Fibroblast of mammary gland (primary cell): ENCODE measurements at regions not wholly inside any gene's neighbourhood (a gene's known extent, or its start where the extent isn't known, plus 50 kb on each side); places are given as distances from the start of the nearest gene placed in this dataset.
"Not testable (repeated sequence)": the region's sequence is repeated elsewhere in the genome, so short reads cannot be mapped to it uniquely, and the experiment has no call there.

Experiments used
- DNase-seq: peaks from one replicate; pipeline ENCODE4 v3.0.0-alpha.2; 2010; ENCODE audit warnings: low read depth
- H3K4me3 ChIP-seq: 2 replicates; pipeline ENCODE4 v1.5.1; 2011; ENCODE audit warnings: low read depth, mild to moderate bottlenecking, low read length, moderate library complexity; ENCODE audit not compliant: control insufficient read depth
- TF ChIP-seq, protein P1 (sequence below): conservative IDR thresholded peaks from 2 replicates; pipeline ENCODE4 v1.5.1; 2011; ENCODE audit warnings: low read depth, low read length, inconsistent platforms; ENCODE audit not compliant: control insufficient read depth, insufficient read depth

DNA sequence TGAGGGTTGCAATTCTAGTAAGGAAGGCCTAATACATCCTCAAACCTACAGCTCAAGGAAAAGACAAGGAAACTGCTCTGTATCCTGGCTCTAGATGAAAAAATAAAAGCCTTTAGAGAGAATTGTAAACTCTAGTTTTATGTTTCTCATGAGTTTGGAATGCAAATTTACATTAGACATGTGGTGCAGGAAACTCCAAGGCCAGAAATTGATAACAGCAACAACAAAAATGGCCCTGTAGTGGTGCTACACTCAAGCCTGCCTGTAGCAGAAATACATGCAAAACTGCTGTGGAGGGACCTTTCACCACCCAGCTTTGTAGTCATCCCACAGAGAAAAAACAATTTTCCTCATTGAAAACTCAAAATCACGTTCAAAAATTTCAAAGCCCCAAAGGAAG lies 546.7 kb upstream of the LRRN3 start:
- no peak overlapping the region for H3K4me3 ChIP-seq
- TF ChIP-seq, protein P1, sequence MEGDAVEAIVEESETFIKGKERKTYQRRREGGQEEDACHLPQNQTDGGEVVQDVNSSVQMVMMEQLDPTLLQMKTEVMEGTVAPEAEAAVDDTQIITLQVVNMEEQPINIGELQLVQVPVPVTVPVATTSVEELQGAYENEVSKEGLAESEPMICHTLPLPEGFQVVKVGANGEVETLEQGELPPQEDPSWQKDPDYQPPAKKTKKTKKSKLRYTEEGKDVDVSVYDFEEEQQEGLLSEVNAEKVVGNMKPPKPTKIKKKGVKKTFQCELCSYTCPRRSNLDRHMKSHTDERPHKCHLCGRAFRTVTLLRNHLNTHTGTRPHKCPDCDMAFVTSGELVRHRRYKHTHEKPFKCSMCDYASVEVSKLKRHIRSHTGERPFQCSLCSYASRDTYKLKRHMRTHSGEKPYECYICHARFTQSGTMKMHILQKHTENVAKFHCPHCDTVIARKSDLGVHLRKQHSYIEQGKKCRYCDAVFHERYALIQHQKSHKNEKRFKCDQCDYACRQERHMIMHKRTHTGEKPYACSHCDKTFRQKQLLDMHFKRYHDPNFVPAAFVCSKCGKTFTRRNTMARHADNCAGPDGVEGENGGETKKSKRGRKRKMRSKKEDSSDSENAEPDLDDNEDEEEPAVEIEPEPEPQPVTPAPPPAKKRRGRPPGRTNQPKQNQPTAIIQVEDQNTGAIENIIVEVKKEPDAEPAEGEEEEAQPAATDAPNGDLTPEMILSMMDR: no peak
- no peak for DNase-seq

DNA sequence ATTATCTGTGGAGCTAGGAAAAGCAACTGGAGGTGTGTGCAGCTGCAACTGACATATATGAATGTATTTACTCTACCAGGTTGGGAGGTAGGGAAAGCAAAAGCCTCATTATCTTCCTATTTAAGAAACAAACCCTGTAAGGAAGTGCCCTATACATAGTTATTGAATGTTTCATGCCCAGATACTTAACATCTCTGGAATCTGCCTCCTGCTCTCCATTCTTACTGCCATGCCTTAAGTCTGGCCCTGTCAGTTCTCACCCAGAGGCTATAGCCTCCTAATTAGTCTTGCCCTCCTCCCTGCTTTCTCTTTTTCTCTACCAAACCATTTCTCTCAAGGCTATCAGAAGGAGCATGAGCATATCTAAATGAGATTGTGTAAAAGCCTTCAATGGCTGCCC lies 542.6 kb upstream of the LRRN3 start:
- DNase-seq: no peak
- H3K4me3 ChIP-seq: no peak overlapping the region
- TF ChIP-seq, protein P1: no peak

GRCh38 chr7:110557136-110557535 lies 533.8 kb upstream of the LRRN3 start:
- H3K4me3 ChIP-seq: no peak overlapping the region
- TF ChIP-seq, protein P1: no peak
- no peak for DNase-seq

DNA sequence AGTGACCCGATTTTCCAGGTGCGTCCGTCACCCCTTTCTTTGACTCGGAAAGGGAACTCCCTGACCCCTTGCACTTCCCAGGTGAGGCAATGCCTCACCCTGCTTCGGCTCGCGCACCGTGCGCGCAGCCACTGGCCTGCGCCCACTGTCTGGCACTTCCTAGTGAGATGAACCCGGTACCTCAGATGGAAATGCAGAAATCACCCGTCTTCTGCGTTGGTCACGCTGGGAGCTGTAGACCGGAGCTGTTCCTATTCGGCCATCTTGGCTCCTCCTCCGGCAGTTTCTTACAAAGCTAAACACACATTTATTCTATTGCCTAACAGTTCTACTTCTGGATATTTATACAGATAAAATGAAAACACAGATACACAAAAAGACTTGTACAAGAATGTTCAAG lies 527.6 kb upstream of the LRRN3 start:
- H3K4me3 ChIP-seq, DNase-seq: not testable (repeated sequence)

DNA sequence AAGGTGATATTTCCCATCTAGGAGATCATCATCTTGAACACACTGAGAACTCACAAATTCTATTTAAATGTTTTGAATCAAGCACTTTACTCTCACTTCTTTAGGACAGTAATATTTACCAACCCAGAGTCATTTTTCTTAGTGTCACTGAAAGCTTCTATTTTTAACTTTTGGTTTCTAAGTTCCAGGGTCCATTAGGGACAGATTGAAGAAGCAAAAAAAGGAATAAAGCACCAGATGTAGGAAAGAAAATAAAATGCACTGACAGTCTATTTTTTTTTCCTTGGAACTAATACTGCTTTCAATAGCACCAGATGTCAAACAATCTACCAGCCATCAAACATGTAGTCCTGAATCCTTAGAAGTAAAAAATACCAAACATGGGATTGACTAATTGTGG lies 526.7 kb upstream of the LRRN3 start:
- no peak overlapping the region for H3K4me3 ChIP-seq
- DNase-seq: no peak
- TF ChIP-seq, protein P1: no peak

DNA sequence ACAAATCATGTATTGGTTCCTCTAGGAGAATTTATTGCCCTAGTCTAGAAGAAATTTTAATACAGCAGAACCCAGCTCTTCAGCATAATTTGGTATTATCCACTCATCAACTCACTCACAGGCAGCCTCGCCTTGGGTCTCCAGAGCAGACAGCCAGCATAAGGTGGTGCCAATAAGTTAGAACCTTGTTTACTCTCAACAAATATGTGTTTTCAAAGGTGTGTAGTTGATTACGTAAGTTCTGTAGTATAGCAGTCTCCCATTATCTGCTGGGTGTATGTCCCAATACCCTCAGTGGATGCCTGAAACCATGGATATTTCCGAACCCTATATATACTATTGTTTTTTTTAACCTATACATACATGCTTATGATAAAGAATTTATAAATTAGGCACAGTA lies 522.5 kb upstream of the LRRN3 start:
- no peak for DNase-seq
- TF ChIP-seq, protein P1: no peak
- no peak overlapping the region for H3K4me3 ChIP-seq

DNA sequence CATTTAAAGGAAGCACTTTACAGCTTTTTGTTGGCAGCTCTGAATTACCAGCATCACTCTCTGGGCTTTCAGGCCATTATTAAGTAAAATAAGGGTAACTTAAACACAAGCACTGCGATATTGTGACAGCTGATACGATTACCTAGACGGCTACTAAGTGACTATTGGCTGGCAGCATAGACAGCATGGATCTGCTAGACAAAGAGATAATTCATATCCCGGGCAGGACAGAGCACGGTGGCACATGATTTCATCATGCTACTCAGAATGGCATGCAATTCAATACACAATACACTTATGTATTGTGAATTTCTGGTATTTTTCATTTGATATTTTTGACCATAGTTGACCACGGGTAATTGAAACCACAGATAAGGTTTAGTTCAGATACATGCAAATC lies 522.0 kb upstream of the LRRN3 start:
- no peak for DNase-seq
- no peak overlapping the region for H3K4me3 ChIP-seq
- TF ChIP-seq, protein P1: no peak
